NT2/D1 (cell line): ENCODE measurements at regions not wholly inside any gene's neighbourhood (a gene's known extent, or its start where the extent isn't known, plus 50 kb on each side); places are given as distances from the start of the nearest gene placed in this dataset.
A peak's percentile ranks its signal among the peaks of the same experiment; 100 is the strongest.

Experiments
- DNase-seq: peaks from one replicate; pipeline ENCODE4 v3.0.0-alpha.2; 2011; ENCODE audit warnings: low read depth, low spot score
- H3K27me3 ChIP-seq: 2 replicates; pipeline ENCODE4 v1.6.0; 2011; ENCODE audit warnings: mild to moderate bottlenecking; ENCODE audit not compliant: insufficient read length, insufficient read depth
- H3K36me3 ChIP-seq: 2 replicates; pipeline ENCODE4 v1.6.1; 2011; ENCODE audit warnings: mild to moderate bottlenecking, low read length, mixed read lengths; ENCODE audit not compliant: insufficient read depth, insufficient read length
- H3K4me1 ChIP-seq: 2 replicates; pipeline ENCODE4 v1.5.1; 2011; ENCODE audit not compliant: insufficient read depth, insufficient read length
- H3K4me3 ChIP-seq: 2 replicates; pipeline ENCODE4 v1.5.1; 2011; ENCODE audit warnings: low read depth; ENCODE audit not compliant: insufficient read length
- H3K9ac ChIP-seq: 2 replicates; pipeline ENCODE4 v1.6.0; 2011; ENCODE audit warnings: low read depth; ENCODE audit not compliant: insufficient read length
- H3K9me3 ChIP-seq: 2 replicates; pipeline ENCODE4 v1.5.1; 2011; ENCODE audit warnings: mild to moderate bottlenecking, low read length; ENCODE audit not compliant: insufficient read depth
- SUZ12 ChIP-seq: IDR thresholded peaks from 2 replicates; pipeline ENCODE4 v1.6.1; 2011; ENCODE audit not compliant: insufficient read length, insufficient read depth; ENCODE audit errors: extremely low read depth
- YY1 ChIP-seq: IDR thresholded peaks from 2 replicates; pipeline ENCODE4 v1.6.1; 2011; ENCODE audit not compliant: insufficient read length, insufficient read depth
- ZNF274 ChIP-seq: IDR thresholded peaks from 2 replicates; pipeline ENCODE4 v1.6.1; 2011; ENCODE audit warnings: mild to moderate bottlenecking, low read depth, low read length

DNA sequence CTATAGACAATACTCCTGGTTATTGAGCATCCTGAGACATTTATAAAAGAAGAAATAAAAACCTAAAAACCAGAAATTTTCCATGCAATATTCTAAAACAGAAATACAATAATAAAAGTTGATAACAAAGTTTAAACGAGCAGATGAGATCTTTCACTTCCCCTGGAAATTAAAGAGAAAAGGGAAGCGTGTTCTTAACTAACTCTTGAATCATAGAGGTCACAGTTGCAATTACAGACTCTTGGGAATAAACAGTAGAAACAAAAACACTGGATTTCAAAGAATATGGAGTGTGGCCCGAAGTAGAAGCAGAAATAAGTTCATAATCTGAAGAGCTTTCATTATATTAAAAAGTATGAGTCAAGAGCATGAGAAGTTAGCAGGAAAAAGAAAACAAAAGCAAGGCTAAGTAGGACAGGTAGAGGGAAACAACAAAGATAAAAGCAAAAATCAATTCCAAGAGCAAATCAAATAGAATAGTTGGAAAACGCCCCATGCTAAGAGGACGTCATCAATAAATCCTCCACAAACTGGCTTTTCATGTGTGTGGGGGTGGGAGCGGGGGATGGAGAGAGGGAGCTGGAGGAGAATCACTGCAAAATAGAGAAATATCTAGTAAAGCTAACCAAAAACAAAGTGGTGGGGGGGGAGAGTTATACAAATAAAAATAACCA, 55.2 kb upstream of the C10orf71 start:
- no peaks in the 10 kb centered on the region for H3K4me1 ChIP-seq
- peaks cover 24% of the 10 kb centered on the region for H3K27me3 ChIP-seq
- TF ChIP-seq ZNF274 (no peak), SUZ12 (no peak), YY1 (no peak)
- H3K9me3 ChIP-seq = no peaks in the 10 kb centered on the region
- H3K36me3 ChIP-seq = no peaks in the 10 kb centered on the region
- no peak overlapping the region for H3K9ac ChIP-seq
- no peak for DNase-seq
- no peak overlapping the region for H3K4me3 ChIP-seq

DNA sequence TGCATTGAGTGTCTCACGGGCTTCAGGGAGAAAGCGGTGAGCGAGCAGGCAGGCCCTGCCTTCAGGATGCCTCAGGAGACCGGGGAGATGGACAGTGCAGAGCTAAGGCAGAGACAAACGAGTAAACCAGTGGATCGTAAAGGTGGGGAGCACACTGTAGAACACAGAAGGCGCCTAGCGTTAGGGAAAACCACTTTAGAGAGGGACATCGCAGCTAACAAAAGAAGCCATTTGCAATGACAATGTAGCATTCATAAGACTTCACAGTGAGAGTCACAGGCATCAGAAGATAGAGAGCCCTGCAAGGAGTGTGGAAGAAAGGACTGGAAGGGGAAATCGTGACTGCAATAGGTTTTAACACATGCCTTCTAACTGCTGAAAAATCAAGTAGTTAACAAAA, 54.9 kb upstream of the TMEM273 start:
- Histone ChIP-seq H3K4me1 (no peaks in the 10 kb centered on the region), H3K9me3 (no peaks in the 10 kb centered on the region), H3K27me3 (peaks cover 24% of the 10 kb centered on the region), H3K36me3 (no peaks in the 10 kb centered on the region), H3K9ac (no peak overlapping the region), H3K4me3 (no peak overlapping the region)
- TF ChIP-seq ZNF274 (no peak), YY1 (no peak), SUZ12 (no peak)
- DNase-seq = peak; percentile 43

DNA sequence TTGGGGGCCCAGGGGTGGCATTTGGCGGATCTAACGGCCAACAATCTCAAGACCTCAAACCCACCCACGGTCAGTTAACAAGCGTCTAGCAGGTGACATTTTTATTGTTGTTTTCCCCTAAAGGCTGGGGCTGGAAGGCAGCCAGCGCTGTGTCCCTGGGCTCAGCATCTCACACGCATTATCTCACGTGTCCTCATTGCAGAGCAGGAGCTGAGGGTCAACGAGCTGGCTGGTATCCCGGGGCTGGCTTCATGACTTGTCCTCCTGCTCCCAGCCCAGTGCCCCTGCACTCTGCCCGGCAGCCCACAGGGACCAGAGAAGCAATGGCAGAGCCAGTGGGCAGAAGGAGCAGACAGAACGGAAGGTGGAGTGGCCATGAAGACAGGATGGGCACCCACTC, 54.4 kb upstream of the TMEM273 start:
- Histone ChIP-seq H3K27me3 (peaks cover 24% of the 10 kb centered on the region), H3K9me3 (no peaks in the 10 kb centered on the region), H3K4me1 (no peaks in the 10 kb centered on the region), H3K9ac (no peak overlapping the region), H3K36me3 (no peaks in the 10 kb centered on the region), H3K4me3 (no peak overlapping the region)
- TF ChIP-seq YY1 (no peak), ZNF274 (no peak), SUZ12 (no peak)
- no peak for DNase-seq

DNA sequence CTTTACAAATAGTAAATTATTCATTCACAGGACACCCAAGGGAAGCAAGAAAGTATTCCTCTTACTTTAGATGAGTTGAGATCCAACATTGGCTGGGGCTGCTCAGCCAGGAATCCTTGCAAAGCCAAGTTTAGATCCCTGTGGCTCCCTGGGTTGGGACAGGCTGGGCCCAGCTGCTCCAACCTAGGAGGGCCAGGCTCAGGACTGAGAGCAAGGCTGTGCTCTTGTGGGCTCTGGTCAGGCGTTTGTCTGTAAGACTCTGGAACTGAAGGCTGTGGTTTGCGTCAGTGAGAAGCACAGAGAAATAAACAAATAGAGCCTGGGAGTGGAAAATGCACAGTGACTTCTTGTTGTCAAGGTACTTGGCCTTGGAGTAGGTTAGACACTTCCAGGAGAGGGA, 53.2 kb upstream of the TMEM273 start:
- Histone ChIP-seq H3K36me3 (no peaks in the 10 kb centered on the region), H3K4me3 (no peak overlapping the region), H3K27me3 (peaks cover 24% of the 10 kb centered on the region), H3K4me1 (no peaks in the 10 kb centered on the region), H3K9ac (no peak overlapping the region), H3K9me3 (no peaks in the 10 kb centered on the region)
- no peak for DNase-seq
- no peak for TF ChIP-seq YY1
- no peak for TF ChIP-seq ZNF274
- TF ChIP-seq SUZ12 = no peak

DNA sequence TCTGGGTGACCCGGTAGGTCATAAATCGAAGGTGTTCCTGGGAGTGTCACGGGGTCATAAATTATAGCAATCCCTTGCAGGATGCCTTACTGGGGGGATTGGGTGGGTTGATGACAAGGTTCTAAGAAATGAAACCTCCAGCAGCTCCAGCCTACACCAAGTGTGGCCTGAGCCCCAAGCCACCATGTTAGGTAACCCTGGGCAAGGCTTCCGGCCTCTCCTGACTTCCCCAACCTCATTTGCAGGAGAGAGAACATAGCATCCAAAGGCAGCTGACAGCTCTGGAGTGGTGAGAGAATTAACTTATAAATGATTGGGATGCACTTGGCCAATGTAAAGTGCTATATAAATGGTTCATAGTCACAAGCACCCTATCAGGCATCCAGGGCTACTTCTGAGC, 52.8 kb upstream of the TMEM273 start:
- Histone ChIP-seq H3K4me1 (no peaks in the 10 kb centered on the region), H3K27me3 (peaks cover 24% of the 10 kb centered on the region), H3K36me3 (no peaks in the 10 kb centered on the region), H3K9me3 (no peaks in the 10 kb centered on the region), H3K9ac (no peak overlapping the region), H3K4me3 (no peak overlapping the region)
- TF ChIP-seq ZNF274 = no peak
- DNase-seq = no peak
